ENCODE measurements at regions not wholly inside any gene's neighbourhood (a gene's known extent, or its start where the extent isn't known, plus 50 kb on each side); places are given as distances from the start of the nearest gene placed in this dataset.
"Not testable (repeated sequence)": the region's sequence is repeated elsewhere in the genome, so short reads cannot be mapped to it uniquely, and the experiment has no call there.

GRCh38 chr4:96991083-96991482, 1151.2 kb downstream of the PDHA2 start:
- FAIRE-seq (no peak), DNase-seq (ENCODE audit: extremely low spot score, insufficient read length, low read depth) (no peak)

GRCh38 chr4:96992443-96992842, 1150.8 kb downstream of the STPG2 start:
- no peak for DNase-seq (ENCODE audit: extremely low spot score, insufficient read length, low read depth)

GRCh38 chr4:96993560-96993959, 1149.7 kb downstream of the STPG2 start:
- FAIRE-seq = no peak
- no peak for DNase-seq (ENCODE audit: extremely low spot score, insufficient read length, low read depth)

More at GRCh38 chr4:96992443-96992842, 1150.8 kb downstream of the STPG2 start:
- FAIRE-seq = no peak

GRCh38 chr4:97003715-97004114, 1139.6 kb downstream of the STPG2 start:
- FAIRE-seq (no peak), DNase-seq (ENCODE audit: extremely low spot score, insufficient read length, low read depth) (no peak)

- FAIRE-seq = no peak
- DNase-seq (ENCODE audit: extremely low spot score, insufficient read length, low read depth) = no peak
These were observed 1130.0 kb downstream of the STPG2 start for GRCh38 chr4:97013309-97013708.

- DNase-seq (ENCODE audit: extremely low spot score, insufficient read length, low read depth) = no peak
These were observed 1129.6 kb downstream of the STPG2 start for GRCh38 chr4:97013711-97014110.

GRCh38 chr4:97015301-97015700, 1128.0 kb downstream of the STPG2 start:
- FAIRE-seq = no peak

More at GRCh38 chr4:97013711-97014110, 1129.6 kb downstream of the STPG2 start:
- FAIRE-seq = no peak

GRCh38 chr4:97016186-97016907, 1126.9 kb downstream of the STPG2 start:
- no peak for DNase-seq (ENCODE audit: extremely low spot score, insufficient read length, low read depth)
- FAIRE-seq = no peak

More at GRCh38 chr4:97015301-97015700, 1128.0 kb downstream of the STPG2 start:
- no peak for DNase-seq (ENCODE audit: extremely low spot score, insufficient read length, low read depth)

- DNase-seq (ENCODE audit: extremely low spot score, insufficient read length, low read depth) = no peak
- FAIRE-seq = no peak
These were observed 1115.4 kb downstream of the STPG2 start for GRCh38 chr4:97027728-97028410.

- FAIRE-seq = no peak
These were observed 1114.5 kb downstream of the STPG2 start for GRCh38 chr4:97028785-97029184.

GRCh38 chr4:97037411-97038145, 1105.7 kb downstream of the STPG2 start:
- not testable (repeated sequence) for FAIRE-seq; DNase-seq (ENCODE audit: extremely low spot score, insufficient read length, low read depth)

More at GRCh38 chr4:97028785-97029184, 1114.5 kb downstream of the STPG2 start:
- no peak for DNase-seq (ENCODE audit: extremely low spot score, insufficient read length, low read depth)

GRCh38 chr4:97038146-97038516, 1105.1 kb downstream of the STPG2 start:
- DNase-seq (ENCODE audit: extremely low spot score, insufficient read length, low read depth) (no peak), FAIRE-seq (no peak)

- FAIRE-seq (no peak), DNase-seq (ENCODE audit: extremely low spot score, insufficient read length, low read depth) (no peak)
These were observed 1070.6 kb downstream of the STPG2 start for GRCh38 chr4:97072666-97073065.

GRCh38 chr4:97073194-97073593, 1070.1 kb downstream of the STPG2 start:
- DNase-seq (ENCODE audit: extremely low spot score, insufficient read length, low read depth) (no peak), FAIRE-seq (no peak)

- no peak for DNase-seq (ENCODE audit: extremely low spot score, insufficient read length, low read depth)
- no peak for FAIRE-seq
These were observed 1068.7 kb downstream of the STPG2 start for GRCh38 chr4:97074531-97074930.

GRCh38 chr4:97081951-97082350, 1061.3 kb downstream of the STPG2 start:
- FAIRE-seq (no peak), DNase-seq (ENCODE audit: extremely low spot score, insufficient read length, low read depth) (no peak)

GRCh38 chr4:97097036-97097435, 1046.2 kb downstream of the STPG2 start:
- not testable (repeated sequence) for DNase-seq (ENCODE audit: extremely low spot score, insufficient read length, low read depth); FAIRE-seq

- not testable (repeated sequence) for DNase-seq (ENCODE audit: extremely low spot score, insufficient read length, low read depth); FAIRE-seq
These were observed 1042.1 kb downstream of the STPG2 start for GRCh38 chr4:97101171-97101570.

GRCh38 chr4:97103252-97103651, 1040.0 kb downstream of the STPG2 start:
- DNase-seq (ENCODE audit: extremely low spot score, insufficient read length, low read depth) = no peak
- FAIRE-seq = no peak

- FAIRE-seq = no peak
- DNase-seq (ENCODE audit: extremely low spot score, insufficient read length, low read depth) = no peak
These were observed 1039.3 kb downstream of the STPG2 start for GRCh38 chr4:97104006-97104405.

GRCh38 chr4:97104666-97105065, 1038.6 kb downstream of the STPG2 start:
- FAIRE-seq (no peak), DNase-seq (ENCODE audit: extremely low spot score, insufficient read length, low read depth) (no peak)

Data from GM18507 (cell line).